Activated T-helper 9 cell treated with anti-CD3 and anti-CD28 coated beads, Interleukin-2, amount 50 U/mL, for 16 hours (primary cell): ENCODE measurements at regions not wholly inside any gene's neighbourhood (a gene's known extent, or its start where the extent isn't known, plus 50 kb on each side); places are given as distances from the start of the nearest gene placed in this dataset.
"Not testable (repeated sequence)": the region's sequence is repeated elsewhere in the genome, so short reads cannot be mapped to it uniquely, and the experiment has no call there.

Experiments used
- DNase-seq: peaks from one replicate; pipeline ENCODE4 v3.0.0-alpha.2; 2020; ENCODE audit warnings: low read depth

- no peak for DNase-seq
Measured at GRCh38 chr12:88706286-88706685, 126.0 kb upstream of the KITLG start.

GRCh38 chr12:88703790-88704189 lies 123.5 kb upstream of the KITLG start:
- no peak for DNase-seq

DNA sequence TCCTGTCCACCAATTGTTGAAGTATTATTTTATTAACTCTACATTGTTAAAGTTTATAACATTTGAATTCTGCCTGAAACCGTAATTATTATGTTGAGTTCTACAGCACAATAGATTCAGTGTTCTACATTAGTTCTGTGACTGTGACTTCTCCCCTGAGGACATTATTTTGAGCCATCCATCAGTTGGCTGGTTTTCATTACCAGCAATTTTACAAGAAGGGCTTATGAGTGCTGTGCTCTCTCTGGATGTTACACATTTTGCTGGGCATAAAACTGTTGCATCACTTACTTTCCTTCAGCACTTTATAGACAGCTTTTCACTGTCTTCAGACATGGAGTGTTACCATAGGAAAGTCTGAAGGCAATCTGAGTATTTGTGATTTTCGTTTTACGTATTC lies 118.2 kb upstream of the KITLG start:
- DNase-seq: no peak

DNA sequence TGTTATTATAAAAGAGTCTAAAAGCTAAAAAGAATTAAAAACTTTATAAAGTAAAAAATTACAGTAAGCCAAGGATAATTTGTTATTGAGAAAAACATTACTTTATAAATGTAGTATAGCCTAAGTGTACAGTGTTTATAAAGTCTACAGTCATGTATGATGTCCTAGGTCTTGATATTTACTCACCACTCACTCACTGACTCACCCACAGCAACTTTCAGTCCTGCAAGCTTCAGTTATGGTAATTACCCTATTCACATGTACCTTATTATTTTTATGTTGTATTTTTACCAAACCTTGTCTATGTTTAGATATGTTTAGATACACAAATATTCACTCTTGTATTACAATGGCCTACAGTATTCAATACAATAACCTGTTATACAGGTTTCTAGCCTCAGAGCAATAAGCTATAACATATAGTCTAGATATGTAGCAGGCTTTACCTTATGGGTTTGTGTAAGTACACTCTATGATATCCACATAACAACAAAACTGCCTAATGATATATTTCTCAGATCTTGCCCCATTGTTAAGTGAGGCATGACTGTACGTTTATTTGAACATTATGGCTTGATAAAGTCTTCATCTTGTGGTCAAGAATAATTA lies 113.7 kb upstream of the KITLG start:
- no peak for DNase-seq

DNA sequence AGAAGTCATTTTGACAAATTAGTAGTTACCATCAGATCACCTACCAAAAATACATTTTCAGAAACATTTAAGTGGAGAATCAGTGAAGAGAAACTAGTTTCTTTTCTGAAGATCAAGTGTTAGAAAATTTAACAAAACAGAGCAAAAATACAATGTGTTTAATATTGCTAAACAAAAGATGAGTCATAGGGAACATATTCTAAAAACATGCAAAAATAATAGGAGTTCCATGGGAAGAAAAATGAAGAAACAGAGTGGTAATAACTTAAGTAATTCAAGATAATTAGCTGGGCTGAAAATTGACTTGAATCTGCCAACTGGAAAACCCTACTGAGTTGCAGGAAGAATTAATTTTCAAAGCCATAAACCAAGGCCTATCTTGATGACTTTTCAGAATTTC lies 111.5 kb upstream of the KITLG start:
- DNase-seq: no peak

GRCh38 chr12:88684610-88685009 lies 104.3 kb upstream of the KITLG start:
- DNase-seq: no peak

DNA sequence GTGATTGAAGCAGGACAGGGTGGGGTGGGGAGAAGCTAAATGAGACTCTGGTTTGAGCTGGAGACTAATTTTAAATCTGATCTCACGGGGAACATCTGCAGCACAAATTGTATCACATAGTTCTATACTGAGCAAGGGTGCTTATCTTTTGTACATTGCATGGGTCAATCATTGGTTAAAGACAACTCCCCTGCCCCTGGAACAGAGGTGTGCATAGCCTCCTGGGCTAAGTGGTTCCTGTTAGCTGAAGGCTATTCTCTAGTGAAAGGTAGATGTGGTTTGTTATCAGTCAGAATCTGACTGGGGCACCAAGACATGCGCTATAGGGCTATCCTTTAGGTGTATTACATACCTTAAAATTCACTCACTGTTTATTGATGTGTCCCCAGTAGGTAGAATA lies 103.9 kb upstream of the KITLG start:
- no peak for DNase-seq

DNA sequence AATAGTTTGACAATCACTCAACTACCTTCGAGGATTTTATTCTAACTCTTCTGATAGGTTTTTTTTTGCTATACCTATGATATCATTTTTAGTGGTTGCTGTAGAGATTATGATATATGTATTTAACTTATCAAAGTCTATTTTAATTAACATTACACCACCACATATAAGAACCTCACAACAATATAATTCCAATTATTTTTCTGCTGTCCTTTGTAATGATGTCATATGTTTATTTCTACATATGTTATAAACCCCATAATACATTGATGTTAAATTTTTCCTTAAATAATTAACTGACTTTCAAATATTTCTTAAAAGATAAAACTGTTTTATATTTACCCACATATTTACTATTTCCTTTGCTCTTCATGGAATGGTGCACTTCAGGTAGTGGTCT lies 103.4 kb upstream of the KITLG start:
- DNase-seq: no peak

GRCh38 chr12:88681271-88681670 lies 101.0 kb upstream of the KITLG start:
- no peak for DNase-seq

DNA sequence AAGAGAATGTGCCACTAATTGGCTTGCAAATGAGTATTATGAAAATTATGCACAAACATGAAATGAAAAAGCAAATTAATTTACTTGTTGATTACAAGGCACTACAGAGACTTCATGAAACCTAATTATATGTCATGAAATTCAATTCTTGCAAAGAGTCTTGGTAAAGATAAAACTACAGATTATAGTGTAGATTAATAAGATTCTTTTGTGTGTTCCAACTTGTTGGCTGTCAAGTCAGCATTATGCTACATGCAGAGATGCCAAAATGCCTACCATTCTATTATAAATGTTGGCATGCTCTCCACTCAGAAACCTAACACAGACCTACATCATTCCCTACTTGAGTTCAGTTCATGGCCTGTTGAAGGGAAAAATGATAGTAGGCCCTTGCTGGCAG lies 97.2 kb upstream of the KITLG start:
- DNase-seq: no peak

GRCh38 chr12:88667615-88668014 lies 87.3 kb upstream of the KITLG start:
- DNase-seq: not testable (repeated sequence)

- no peak for DNase-seq
Measured at GRCh38 chr12:88665071-88665470, 84.8 kb upstream of the KITLG start.

DNA sequence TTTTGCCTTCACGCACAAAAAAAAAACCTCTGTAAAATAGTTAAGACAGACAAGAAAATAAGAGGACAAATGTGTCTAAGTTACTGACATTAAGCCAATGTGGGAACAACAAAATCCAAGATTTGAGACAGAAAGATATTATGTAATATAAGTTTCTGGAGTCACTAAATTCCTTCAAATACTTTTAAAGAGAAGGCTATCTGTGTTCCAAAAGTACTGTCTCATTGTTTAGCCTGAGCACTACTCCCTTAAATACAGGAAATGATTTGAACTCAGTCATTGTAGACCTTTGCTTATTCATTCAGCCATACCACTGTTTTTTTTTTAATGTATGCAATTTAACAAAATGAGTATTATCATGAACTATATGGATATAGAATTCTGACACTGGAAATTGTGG lies 82.7 kb upstream of the KITLG start:
- DNase-seq: no peak

GRCh38 chr12:88662093-88662492 lies 81.8 kb upstream of the KITLG start:
- no peak for DNase-seq

DNA sequence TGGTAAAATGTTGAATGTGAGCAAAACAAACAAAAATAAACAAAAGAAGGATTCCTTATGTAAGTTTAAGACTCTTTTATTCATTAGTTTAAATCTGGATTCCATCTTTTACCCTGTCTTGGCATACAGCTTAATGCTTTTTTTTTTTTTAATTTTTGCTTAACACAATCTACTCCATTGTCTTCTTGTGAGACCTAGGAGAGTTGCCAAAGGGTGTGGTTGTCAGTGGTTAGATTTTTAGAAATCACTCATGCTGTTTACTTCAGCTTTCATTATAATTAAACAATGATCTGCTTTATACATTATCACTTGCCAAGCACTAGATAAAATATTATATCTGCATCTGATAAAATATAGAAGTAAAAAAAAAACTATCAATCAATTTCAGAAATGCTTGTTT lies 77.7 kb upstream of the KITLG start:
- DNase-seq: no peak

DNA sequence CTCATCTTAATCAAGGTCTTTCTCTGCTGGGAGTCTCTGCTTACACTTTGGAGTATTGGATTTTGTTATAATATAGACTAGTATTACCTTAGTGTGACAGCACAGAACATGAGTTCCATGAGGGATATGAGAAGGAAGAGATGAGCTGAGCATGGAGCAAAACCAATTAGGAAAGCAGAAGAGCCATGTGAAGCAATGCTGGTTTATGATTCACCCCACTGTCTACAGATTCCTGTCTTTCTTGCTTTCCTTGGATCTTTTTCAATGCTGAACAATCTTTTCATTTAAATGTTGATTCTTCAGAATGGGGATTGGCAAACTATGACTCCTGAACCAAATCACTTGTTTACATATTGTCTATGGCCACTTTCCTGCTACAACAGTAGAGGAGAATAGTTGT lies 70.4 kb upstream of the KITLG start:
- no peak for DNase-seq

- DNase-seq: no peak
Measured at GRCh38 chr12:88648625-88649024, 68.4 kb upstream of the KITLG start.

DNA sequence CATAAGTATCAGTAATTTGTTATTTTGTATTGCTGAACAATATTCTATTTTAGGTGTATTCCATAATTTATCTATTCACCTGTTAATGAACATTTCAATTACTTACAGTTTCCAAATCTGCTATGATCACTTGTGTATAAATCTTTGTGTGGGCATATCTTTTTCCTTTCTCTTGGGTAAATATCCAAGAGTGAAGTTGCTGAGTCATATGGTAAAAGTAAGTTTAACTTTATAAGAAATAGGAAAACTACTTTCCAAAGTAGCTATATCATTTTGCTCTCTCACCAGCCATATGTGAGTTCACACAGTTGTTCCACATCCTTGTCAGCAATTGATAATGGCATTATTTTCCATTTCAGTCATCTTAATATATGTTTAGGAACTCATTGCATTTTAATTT lies 66.6 kb upstream of the KITLG start:
- DNase-seq: no peak

GRCh38 chr12:88645816-88646215 lies 65.5 kb upstream of the KITLG start:
- no peak for DNase-seq

DNA sequence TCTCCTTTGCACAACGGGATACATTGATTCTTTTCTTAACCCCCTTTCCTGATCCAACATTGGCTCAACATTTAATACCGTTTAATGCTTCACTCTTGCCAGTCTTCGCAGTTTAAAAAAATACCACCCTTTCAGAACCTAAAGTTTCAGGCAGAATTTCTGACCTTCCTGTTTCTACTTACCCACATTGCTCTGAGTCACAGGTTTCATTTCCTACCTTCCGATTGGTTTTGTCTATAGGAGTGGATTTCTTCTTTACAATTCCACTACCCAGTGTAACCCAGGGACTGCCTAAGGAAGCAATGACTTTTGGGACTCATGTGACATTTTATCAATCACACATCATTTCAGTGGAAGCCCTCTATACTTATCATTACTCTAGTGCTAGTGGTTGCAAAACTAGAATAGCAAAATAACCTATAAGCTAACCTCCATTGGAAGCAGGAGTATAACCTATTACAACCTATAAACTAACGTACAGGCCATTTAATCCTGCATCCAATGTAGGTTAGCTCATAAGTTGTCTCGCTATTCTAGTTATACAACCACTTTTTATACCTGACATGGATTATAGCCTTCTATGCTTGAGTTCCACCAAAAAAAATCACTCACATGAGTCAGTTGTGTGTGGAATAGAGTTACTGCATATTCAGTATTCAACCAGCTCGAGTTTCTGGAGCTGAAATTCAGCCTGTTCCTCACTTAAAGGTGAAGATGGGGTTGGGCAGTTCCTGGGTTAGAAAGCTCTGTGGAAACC lies 64.9 kb upstream of the KITLG start:
- DNase-seq: no peak

GRCh38 chr12:88643685-88644084 lies 63.4 kb upstream of the KITLG start:
- DNase-seq: no peak

DNA sequence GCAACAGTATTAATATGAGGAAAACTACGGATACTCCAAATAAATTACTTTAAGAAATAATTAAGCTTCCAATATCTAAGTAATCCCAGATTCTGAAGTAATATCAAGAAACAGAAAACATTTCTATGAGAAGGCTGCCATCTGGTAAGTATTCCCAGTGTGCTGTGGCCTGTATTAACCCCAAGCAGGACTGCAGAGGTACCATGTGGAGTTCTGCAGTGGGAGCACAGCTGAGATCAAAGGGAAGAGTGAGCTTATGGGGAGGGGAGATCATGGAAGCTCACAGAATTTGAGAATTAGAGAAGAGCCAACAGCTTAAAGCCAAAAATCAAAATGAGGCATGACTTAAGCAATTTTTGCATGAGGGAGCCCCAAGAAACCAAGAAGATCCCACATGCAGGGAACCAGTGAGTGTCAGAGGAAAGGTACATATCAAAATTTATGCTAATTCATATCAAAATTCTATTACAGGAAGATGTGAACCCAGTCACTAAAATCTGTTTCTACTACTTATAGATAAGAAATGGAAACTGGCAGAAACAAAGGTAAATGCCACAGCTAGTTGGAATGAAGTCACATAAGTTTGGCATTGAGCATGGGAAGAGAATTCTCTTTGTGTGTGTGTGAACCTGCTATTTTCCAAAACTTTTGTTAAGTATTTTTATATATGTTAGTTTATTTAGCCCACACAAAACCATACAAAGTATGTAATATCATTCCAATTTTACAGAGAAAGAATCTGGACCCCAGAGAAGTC lies 62.6 kb upstream of the KITLG start:
- no peak for DNase-seq
